ENCODE measurements at regions not wholly inside any gene's neighbourhood (a gene's known extent, or its start where the extent isn't known, plus 50 kb on each side); places are given as distances from the start of the nearest gene placed in this dataset.

DNA sequence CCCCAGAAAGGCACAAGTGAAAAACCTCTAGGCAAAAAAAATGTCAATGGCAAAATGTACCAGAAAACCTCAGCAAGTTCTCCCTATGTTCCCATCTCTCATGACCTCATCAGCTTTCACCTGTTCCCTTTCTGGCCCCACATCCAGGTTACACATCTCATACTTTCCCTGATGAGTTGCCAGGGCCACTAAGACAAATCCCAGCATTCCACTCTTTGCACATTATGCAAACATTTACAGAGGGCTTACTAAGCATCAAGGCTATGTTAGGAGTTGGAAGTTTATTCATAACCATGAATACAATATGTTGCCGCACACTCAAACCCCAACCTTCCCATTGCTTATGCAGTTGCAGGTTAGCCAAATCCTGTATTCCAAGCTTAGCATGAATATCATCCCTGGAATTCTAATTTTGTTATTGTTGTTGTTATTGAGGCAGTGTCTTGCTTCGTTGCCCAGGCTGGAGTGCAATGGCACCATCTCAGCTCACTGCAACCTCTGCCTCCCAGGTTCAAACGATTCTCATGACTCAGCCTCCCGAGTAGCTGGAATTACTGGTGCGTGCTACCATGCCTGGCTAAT lies 129.3 kb upstream of the UBE2E2 start (continued):
- TF ChIP-seq, protein P1, sequence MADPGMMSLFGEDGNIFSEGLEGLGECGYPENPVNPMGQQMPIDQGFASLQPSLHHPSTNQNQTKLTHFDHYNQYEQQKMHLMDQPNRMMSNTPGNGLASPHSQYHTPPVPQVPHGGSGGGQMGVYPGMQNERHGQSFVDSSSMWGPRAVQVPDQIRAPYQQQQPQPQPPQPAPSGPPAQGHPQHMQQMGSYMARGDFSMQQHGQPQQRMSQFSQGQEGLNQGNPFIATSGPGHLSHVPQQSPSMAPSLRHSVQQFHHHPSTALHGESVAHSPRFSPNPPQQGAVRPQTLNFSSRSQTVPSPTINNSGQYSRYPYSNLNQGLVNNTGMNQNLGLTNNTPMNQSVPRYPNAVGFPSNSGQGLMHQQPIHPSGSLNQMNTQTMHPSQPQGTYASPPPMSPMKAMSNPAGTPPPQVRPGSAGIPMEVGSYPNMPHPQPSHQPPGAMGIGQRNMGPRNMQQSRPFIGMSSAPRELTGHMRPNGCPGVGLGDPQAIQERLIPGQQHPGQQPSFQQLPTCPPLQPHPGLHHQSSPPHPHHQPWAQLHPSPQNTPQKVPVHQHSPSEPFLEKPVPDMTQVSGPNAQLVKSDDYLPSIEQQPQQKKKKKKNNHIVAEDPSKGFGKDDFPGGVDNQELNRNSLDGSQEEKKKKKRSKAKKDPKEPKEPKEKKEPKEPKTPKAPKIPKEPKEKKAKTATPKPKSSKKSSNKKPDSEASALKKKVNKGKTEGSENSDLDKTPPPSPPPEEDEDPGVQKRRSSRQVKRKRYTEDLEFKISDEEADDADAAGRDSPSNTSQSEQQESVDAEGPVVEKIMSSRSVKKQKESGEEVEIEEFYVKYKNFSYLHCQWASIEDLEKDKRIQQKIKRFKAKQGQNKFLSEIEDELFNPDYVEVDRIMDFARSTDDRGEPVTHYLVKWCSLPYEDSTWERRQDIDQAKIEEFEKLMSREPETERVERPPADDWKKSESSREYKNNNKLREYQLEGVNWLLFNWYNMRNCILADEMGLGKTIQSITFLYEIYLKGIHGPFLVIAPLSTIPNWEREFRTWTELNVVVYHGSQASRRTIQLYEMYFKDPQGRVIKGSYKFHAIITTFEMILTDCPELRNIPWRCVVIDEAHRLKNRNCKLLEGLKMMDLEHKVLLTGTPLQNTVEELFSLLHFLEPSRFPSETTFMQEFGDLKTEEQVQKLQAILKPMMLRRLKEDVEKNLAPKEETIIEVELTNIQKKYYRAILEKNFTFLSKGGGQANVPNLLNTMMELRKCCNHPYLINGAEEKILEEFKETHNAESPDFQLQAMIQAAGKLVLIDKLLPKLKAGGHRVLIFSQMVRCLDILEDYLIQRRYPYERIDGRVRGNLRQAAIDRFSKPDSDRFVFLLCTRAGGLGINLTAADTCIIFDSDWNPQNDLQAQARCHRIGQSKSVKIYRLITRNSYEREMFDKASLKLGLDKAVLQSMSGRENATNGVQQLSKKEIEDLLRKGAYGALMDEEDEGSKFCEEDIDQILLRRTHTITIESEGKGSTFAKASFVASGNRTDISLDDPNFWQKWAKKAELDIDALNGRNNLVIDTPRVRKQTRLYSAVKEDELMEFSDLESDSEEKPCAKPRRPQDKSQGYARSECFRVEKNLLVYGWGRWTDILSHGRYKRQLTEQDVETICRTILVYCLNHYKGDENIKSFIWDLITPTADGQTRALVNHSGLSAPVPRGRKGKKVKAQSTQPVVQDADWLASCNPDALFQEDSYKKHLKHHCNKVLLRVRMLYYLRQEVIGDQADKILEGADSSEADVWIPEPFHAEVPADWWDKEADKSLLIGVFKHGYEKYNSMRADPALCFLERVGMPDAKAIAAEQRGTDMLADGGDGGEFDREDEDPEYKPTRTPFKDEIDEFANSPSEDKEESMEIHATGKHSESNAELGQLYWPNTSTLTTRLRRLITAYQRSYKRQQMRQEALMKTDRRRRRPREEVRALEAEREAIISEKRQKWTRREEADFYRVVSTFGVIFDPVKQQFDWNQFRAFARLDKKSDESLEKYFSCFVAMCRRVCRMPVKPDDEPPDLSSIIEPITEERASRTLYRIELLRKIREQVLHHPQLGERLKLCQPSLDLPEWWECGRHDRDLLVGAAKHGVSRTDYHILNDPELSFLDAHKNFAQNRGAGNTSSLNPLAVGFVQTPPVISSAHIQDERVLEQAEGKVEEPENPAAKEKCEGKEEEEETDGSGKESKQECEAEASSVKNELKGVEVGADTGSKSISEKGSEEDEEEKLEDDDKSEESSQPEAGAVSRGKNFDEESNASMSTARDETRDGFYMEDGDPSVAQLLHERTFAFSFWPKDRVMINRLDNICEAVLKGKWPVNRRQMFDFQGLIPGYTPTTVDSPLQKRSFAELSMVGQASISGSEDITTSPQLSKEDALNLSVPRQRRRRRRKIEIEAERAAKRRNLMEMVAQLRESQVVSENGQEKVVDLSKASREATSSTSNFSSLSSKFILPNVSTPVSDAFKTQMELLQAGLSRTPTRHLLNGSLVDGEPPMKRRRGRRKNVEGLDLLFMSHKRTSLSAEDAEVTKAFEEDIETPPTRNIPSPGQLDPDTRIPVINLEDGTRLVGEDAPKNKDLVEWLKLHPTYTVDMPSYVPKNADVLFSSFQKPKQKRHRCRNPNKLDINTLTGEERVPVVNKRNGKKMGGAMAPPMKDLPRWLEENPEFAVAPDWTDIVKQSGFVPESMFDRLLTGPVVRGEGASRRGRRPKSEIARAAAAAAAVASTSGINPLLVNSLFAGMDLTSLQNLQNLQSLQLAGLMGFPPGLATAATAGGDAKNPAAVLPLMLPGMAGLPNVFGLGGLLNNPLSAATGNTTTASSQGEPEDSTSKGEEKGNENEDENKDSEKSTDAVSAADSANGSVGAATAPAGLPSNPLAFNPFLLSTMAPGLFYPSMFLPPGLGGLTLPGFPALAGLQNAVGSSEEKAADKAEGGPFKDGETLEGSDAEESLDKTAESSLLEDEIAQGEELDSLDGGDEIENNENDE (IDR thresholded peaks at IDR 0.05; ENCODE audit: insufficient replicate concordance, low read length): no peak
- TF ChIP-seq, protein P2, sequence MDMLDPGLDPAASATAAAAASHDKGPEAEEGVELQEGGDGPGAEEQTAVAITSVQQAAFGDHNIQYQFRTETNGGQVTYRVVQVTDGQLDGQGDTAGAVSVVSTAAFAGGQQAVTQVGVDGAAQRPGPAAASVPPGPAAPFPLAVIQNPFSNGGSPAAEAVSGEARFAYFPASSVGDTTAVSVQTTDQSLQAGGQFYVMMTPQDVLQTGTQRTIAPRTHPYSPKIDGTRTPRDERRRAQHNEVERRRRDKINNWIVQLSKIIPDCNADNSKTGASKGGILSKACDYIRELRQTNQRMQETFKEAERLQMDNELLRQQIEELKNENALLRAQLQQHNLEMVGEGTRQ (IDR thresholded peaks at IDR 0.05; ENCODE audit: low read length): no peak
- TF ChIP-seq NANOG (IDR thresholded peaks at IDR 0.05; ENCODE audit: insufficient read depth, low read depth, low read length, poor library complexity, severe bottlenecking): no peak
- no peak for TF ChIP-seq CTBP2 (IDR thresholded peaks at IDR 0.05; ENCODE audit: borderline replicate concordance, insufficient read depth, insufficient read length, low read length)
- no peak for TF ChIP-seq CTCF (IDR thresholded peaks at IDR 0.05; ENCODE audit: control extremely low read depth in 1 of 3, insufficient read depth in 1 of 3, low read depth in 1 of 3, low read length in 3 of 3)
- no peak for TF ChIP-seq SAP30 (IDR thresholded peaks at IDR 0.05; ENCODE audit: insufficient read depth, insufficient replicate concordance, low read length)

All from H1 (cell line).